ENCODE measurements at regions not wholly inside any gene's neighbourhood (a gene's known extent, or its start where the extent isn't known, plus 50 kb on each side); places are given as distances from the start of the nearest gene placed in this dataset.

- H3K4me3 ChIP-seq (replicated peaks in 1 of 3; ENCODE audit: insufficient read depth in 1 of 3, low read depth in 1 of 3, low read length in 3 of 3): no peak overlapping the region
- CTCF ChIA-PET: no interaction called here
- H3K4me1 ChIP-seq (ENCODE audit: control insufficient read depth, extremely low read depth, insufficient read depth, low read length): no peaks in the 10 kb centered on the region
- dilution Hi-C loops (cut with MboI; ENCODE audit: extremely low pct_ligation_motif_present, low sequenced_read_pairs): no loop called here
- no peaks in the 10 kb centered on the region for H3K79me2 ChIP-seq (ENCODE audit: control insufficient read depth, insufficient read depth, low read length)
- intact Hi-C loops (cut with micrococcal nuclease): no loop called here
- no peaks in the 10 kb centered on the region for H3K9me1 ChIP-seq (replicated peaks; ENCODE audit: control insufficient read depth, extremely low read depth, insufficient read depth, low read length)
- BruUV-seq (replicated peaks): no TSS peak
- POLR2A ChIA-PET: no interaction called here
- H3K9me3 ChIP-seq (replicated peaks; ENCODE audit: control insufficient read depth, insufficient read depth, low read length): peaks cover 3% of the 10 kb centered on the region
- FAIRE-seq: no peak
- no peak overlapping the region for H2AFZ ChIP-seq (ENCODE audit: low read depth, low read length)
- H3K9ac ChIP-seq (replicated peaks; ENCODE audit: extremely low read depth, insufficient read depth, low read length): no peak overlapping the region
- TF ChIP-seq POLR2A (IDR thresholded peaks at IDR 0.05; ENCODE audit: low read depth, low read length) (no peak), JUN (IDR thresholded peaks at IDR 0.05; ENCODE audit: borderline replicate concordance, insufficient read depth, insufficient read length, low read depth) (no peak), EZH2 (IDR thresholded peaks at IDR 0.05; ENCODE audit: borderline replicate concordance, low read depth, low read length, severe bottlenecking) (no peak), GATA2 (IDR thresholded peaks at IDR 0.05; ENCODE audit: insufficient read depth, insufficient read length, low read depth, low read length) (no peak), POLR2AphosphoS5 (IDR thresholded peaks at IDR 0.05; ENCODE audit: insufficient read depth, low read depth, low read length) (no peak), CTCF (IDR thresholded peaks at IDR 0.05; ENCODE audit: extremely low read depth in 1 of 2, insufficient read depth in 1 of 2, low read depth in 1 of 2, low read length in 2 of 2) (no peak), MAX (IDR thresholded peaks at IDR 0.05; ENCODE audit: insufficient read depth, insufficient read length) (no peak), FOS (IDR thresholded peaks at IDR 0.05; ENCODE audit: borderline replicate concordance, insufficient read depth, low read length) (no peak), MYC (IDR thresholded peaks at IDR 0.05; ENCODE audit: low read depth, low read length) (no peak)
- no peaks in the 10 kb centered on the region for H4K20me1 ChIP-seq (replicated peaks; ENCODE audit: control insufficient read depth, extremely low read depth, insufficient read depth, low read length)
- H3K4me2 ChIP-seq (ENCODE audit: insufficient read depth, low read length): no peak overlapping the region
- no peaks in the 10 kb centered on the region for H3K36me3 ChIP-seq (ENCODE audit: control insufficient read depth in 2 of 2, extremely low read depth in 1 of 2, insufficient read depth in 2 of 2, low read length in 2 of 2)
- no peak overlapping the region for H3K27ac ChIP-seq (ENCODE audit: insufficient read depth, low read depth, low read length)
- no peak for DNase-seq (ENCODE audit: low read depth, low spot score)
- no peaks in the 10 kb centered on the region for H3K27me3 ChIP-seq (ENCODE audit: control insufficient read depth in 2 of 2, insufficient read depth in 2 of 2, low read length in 2 of 2)
Observed at GRCh38 chr5:30856242-30856641, 337.2 kb upstream of the CDH6 start.

All from endothelial cell of umbilical vein (primary cell).